ENCODE measurements at regions not wholly inside any gene's neighbourhood (a gene's known extent, or its start where the extent isn't known, plus 50 kb on each side); places are given as distances from the start of the nearest gene placed in this dataset.
A peak's percentile ranks its signal among the peaks of the same experiment; 100 is the strongest.

- DNase-seq (no peak), ATAC-seq (no peak)
- H3K4me1 Mint-ChIP-seq, result no peaks in the 10 kb centered on the region
- H3K27ac Mint-ChIP-seq, result peak overlapping the region in 1 of 2 donors; percentile 61
- H3K9me3 Mint-ChIP-seq, result peaks cover 0 to 12% of the 10 kb centered on the region in 2 donors
- no peak overlapping the region for H3K4me3 Mint-ChIP-seq
- H3K27me3 Mint-ChIP-seq, result peaks cover 3% of the 10 kb centered on the region
Measured at GRCh38 chr15:24862726-24863521, 91.9 kb upstream of the SNRPN start.

- Mint-ChIP-seq H3K27ac (no peak overlapping the region), H3K9me3 (peaks cover under 1 to 12% of the 10 kb centered on the region in 2 donors), H3K4me1 (no peaks in the 10 kb centered on the region), H3K27me3 (no peaks in the 10 kb centered on the region), H3K4me3 (no peak overlapping the region)
- DNase-seq, result no peak
- ATAC-seq, result no peak
Measured at GRCh38 chr15:24865303-24865702, 89.5 kb upstream of the SNRPN start.

GRCh38 chr15:24877174-24877573, 77.6 kb upstream of the SNRPN start:
- no peak for ATAC-seq
- DNase-seq, result no peak
- H3K9me3 Mint-ChIP-seq, result peaks cover 22 to 36% of the 10 kb centered on the region in 2 donors
- no peaks in the 10 kb centered on the region for H3K4me1 Mint-ChIP-seq
- H3K27me3 Mint-ChIP-seq, result no peaks in the 10 kb centered on the region
- no peak overlapping the region for H3K4me3 Mint-ChIP-seq
- no peak overlapping the region for H3K27ac Mint-ChIP-seq

- Mint-ChIP-seq H3K27ac (no peak overlapping the region), H3K4me3 (peak overlapping the region; percentile 70 to 73)
Measured at GRCh38 chr15:24878153-24878552, 76.6 kb upstream of the SNRPN start.

GRCh38 chr15:24879492-24879891, 75.3 kb upstream of the SNRPN start:
- H3K9me3 Mint-ChIP-seq, result peaks cover 19 to 31% of the 10 kb centered on the region in 2 donors

More at GRCh38 chr15:24878153-24878552, 76.6 kb upstream of the SNRPN start:
- Mint-ChIP-seq H3K27me3 (no peaks in the 10 kb centered on the region), H3K9me3 (peaks cover 22 to 36% of the 10 kb centered on the region in 2 donors), H3K4me1 (no peaks in the 10 kb centered on the region)
- DNase-seq (peak; percentile 8 to 33), ATAC-seq (peak; percentile 62)

GRCh38 chr15:24880663-24881062, 74.1 kb upstream of the SNRPN start:
- Mint-ChIP-seq H3K27me3 (no peaks in the 10 kb centered on the region), H3K4me1 (no peaks in the 10 kb centered on the region), H3K9me3 (peaks cover 16 to 27% of the 10 kb centered on the region in 2 donors), H3K4me3 (no peak overlapping the region), H3K27ac (no peak overlapping the region)
- no peak for DNase-seq
- ATAC-seq, result no peak

More at GRCh38 chr15:24879492-24879891, 75.3 kb upstream of the SNRPN start:
- H3K27ac Mint-ChIP-seq, result no peak overlapping the region
- H3K4me1 Mint-ChIP-seq, result no peaks in the 10 kb centered on the region
- H3K4me3 Mint-ChIP-seq, result no peak overlapping the region
- ATAC-seq (no peak), DNase-seq (no peak)
- H3K27me3 Mint-ChIP-seq, result no peaks in the 10 kb centered on the region

GRCh38 chr15:24886538-24886937, 68.2 kb upstream of the SNRPN start:
- DNase-seq, result no peak
- no peak for ATAC-seq
- no peaks in the 10 kb centered on the region for H3K4me1 Mint-ChIP-seq
- H3K27ac Mint-ChIP-seq, result no peak overlapping the region
- H3K4me3 Mint-ChIP-seq, result no peak overlapping the region
- peaks cover 4 to 24% of the 10 kb centered on the region in 2 donors for H3K9me3 Mint-ChIP-seq
- H3K27me3 Mint-ChIP-seq, result no peaks in the 10 kb centered on the region

GRCh38 chr15:24898715-24899272, 56.0 kb upstream of the SNRPN start:
- Mint-ChIP-seq H3K27me3 (no peaks in the 10 kb centered on the region), H3K4me3 (no peak overlapping the region), H3K27ac (no peak overlapping the region), H3K4me1 (no peaks in the 10 kb centered on the region), H3K9me3 (peaks cover 11 to 45% of the 10 kb centered on the region in 2 donors)
- ATAC-seq, result no peak
- no peak for DNase-seq

- ATAC-seq (no peak), DNase-seq (no peak)
- no peaks in the 10 kb centered on the region for H3K4me1 Mint-ChIP-seq
- peaks cover 11 to 44% of the 10 kb centered on the region in 2 donors for H3K9me3 Mint-ChIP-seq
- no peak overlapping the region for H3K4me3 Mint-ChIP-seq
- no peaks in the 10 kb centered on the region for H3K27me3 Mint-ChIP-seq
- no peak overlapping the region for H3K27ac Mint-ChIP-seq
Measured at GRCh38 chr15:24899367-24899766, 55.4 kb upstream of the SNRPN start.

GRCh38 chr15:24899795-24900194, 55.0 kb upstream of the SNRPN start:
- ATAC-seq, result no peak
- no peak overlapping the region for H3K27ac Mint-ChIP-seq
- no peak overlapping the region for H3K4me3 Mint-ChIP-seq
- no peak for DNase-seq
- H3K4me1 Mint-ChIP-seq, result no peaks in the 10 kb centered on the region
- H3K27me3 Mint-ChIP-seq, result no peaks in the 10 kb centered on the region
- H3K9me3 Mint-ChIP-seq, result peaks cover 11 to 44% of the 10 kb centered on the region in 2 donors

GRCh38 chr15:24901409-24901808, 53.4 kb upstream of the SNRPN start:
- Mint-ChIP-seq H3K4me1 (no peaks in the 10 kb centered on the region), H3K4me3 (no peak overlapping the region), H3K27ac (no peak overlapping the region), H3K9me3 (peaks cover 11 to 44% of the 10 kb centered on the region in 2 donors), H3K27me3 (no peaks in the 10 kb centered on the region)
- no peak for ATAC-seq
- DNase-seq, result no peak
